Natural killer cell (primary cell): ENCODE measurements at regions not wholly inside any gene's neighbourhood (a gene's known extent, or its start where the extent isn't known, plus 50 kb on each side); places are given as distances from the start of the nearest gene placed in this dataset.

Experiments used
- ATAC-seq, 3 donors: fragments of 150-1000 bp in 2 of 3; fragments of 200-7000 bp in 1 of 3; cut with Tn5 transposase; 1 replicate in 1 of 3; 2 replicates in 2 of 3; pipeline ENCODE4 v1.10.0; 2021; ENCODE audit warnings: mild to moderate bottlenecking in 2 of 3, moderate library complexity in 2 of 3
- DNase-seq, 2 donors: peaks; one replicate each; pipeline versions ENCODE4 v3.0.0 to v3.0.0-alpha.2; 2013 to 2021; ENCODE audit warnings: mixed read lengths in 1 of 2
- H3K27ac ChIP-seq: one replicate; pipeline ENCODE4 v1.5.1; 2013; ENCODE audit warnings: mild to moderate bottlenecking, low read length
- H3K27me3 ChIP-seq: one replicate; pipeline ENCODE4 v1.6.1; 2013; ENCODE audit warnings: low read length; ENCODE audit not compliant: control insufficient read depth, insufficient read depth
- H3K36me3 ChIP-seq: one replicate; pipeline ENCODE4 v1.6.1; 2013; ENCODE audit warnings: low read length; ENCODE audit not compliant: control insufficient read depth, insufficient read depth
- H3K4me1 ChIP-seq: one replicate; pipeline ENCODE4 v1.6.1; 2013; ENCODE audit warnings: low read length; ENCODE audit not compliant: control insufficient read depth, insufficient read depth
- H3K4me3 ChIP-seq: one replicate; pipeline ENCODE4 v1.5.1; 2013; ENCODE audit warnings: low read length
- H3K9me3 ChIP-seq: one replicate; pipeline ENCODE4 v1.6.1; 2013; ENCODE audit warnings: low read length; ENCODE audit not compliant: control insufficient read depth, insufficient read depth
- H3K27ac Mint-ChIP-seq, 2 donors: one replicate each; pipeline ENCODE4 v1.8.0; 2022; ENCODE audit warnings: mild to moderate bottlenecking in 2 of 2, mixed read lengths in 2 of 2, moderate library complexity in 1 of 2
- H3K27me3 Mint-ChIP-seq, 2 donors: one replicate each; pipeline ENCODE4 v1.8.0; 2022; ENCODE audit warnings: low read depth in 2 of 2, mixed read lengths in 2 of 2
- H3K36me3 Mint-ChIP-seq: one replicate; pipeline ENCODE4 v1.8.0; 2022; ENCODE audit warnings: mixed read lengths
- H3K4me1 Mint-ChIP-seq, 2 donors: one replicate each; pipeline ENCODE4 v1.8.0; 2022; ENCODE audit warnings: mixed read lengths in 2 of 2
- H3K4me3 Mint-ChIP-seq: one replicate; pipeline ENCODE4 v1.8.0; 2022; ENCODE audit warnings: mild to moderate bottlenecking, moderate library complexity, mixed read lengths
- H3K9me3 Mint-ChIP-seq, 2 donors: one replicate each; pipeline ENCODE4 v1.8.0; 2022; ENCODE audit warnings: mixed read lengths in 2 of 2
- WGBS: methylation state at CpG from one replicate; pipeline ENCODE4 v1.1.7; 2013; ENCODE audit warnings: missing lambda C conversion rate; ENCODE audit not compliant: insufficient coverage; 5-methylcytosine and 5-hydroxymethylcytosine counted together
- intact Hi-C: fragments of 100-400 bp; cut with micrococcal nuclease; formaldehyde crosslinking; loops from one replicate; pipeline ENCODE4 v1.14.2; 2022
- TF ChIP-seq, protein P1 (sequence below): fragments of 200-600 bp; IDR thresholded peaks from one replicate; pipeline ENCODE4 v1.8.0; 2022; ENCODE audit warnings: antibody characterized with exemption

DNA sequence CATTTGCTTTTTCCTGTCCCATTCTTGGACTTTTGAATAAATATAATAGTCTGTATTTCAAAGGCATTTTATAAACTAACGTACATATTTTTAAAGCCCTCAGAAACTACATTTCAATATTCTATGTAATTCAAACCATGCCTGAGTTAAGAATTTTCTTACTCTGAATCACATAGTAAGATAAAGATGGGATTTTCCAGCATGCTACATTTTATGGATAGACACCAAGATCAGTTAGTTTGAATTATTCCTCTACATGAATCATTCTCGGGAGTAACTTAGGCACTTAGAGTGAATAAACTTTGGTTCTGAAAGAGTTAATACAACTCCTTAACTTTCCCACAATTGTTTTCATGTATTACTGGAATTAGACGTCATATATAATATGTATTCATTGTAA is 713.3 kb upstream of the CBLB start:
- Mint-ChIP-seq H3K4me1 (no peaks in the 10 kb centered on the region), H3K4me3 (no peak overlapping the region), H3K9me3 (no peaks in the 10 kb centered on the region), H3K27me3 (peaks cover 3 to 7% of the 10 kb centered on the region in 2 donors), H3K36me3 (no peaks in the 10 kb centered on the region), H3K27ac (no peak overlapping the region)
- no peak for DNase-seq
- no peak overlapping the region for H3K27ac ChIP-seq
- H3K9me3 ChIP-seq: no peaks in the 10 kb centered on the region
- TF ChIP-seq, protein P1, sequence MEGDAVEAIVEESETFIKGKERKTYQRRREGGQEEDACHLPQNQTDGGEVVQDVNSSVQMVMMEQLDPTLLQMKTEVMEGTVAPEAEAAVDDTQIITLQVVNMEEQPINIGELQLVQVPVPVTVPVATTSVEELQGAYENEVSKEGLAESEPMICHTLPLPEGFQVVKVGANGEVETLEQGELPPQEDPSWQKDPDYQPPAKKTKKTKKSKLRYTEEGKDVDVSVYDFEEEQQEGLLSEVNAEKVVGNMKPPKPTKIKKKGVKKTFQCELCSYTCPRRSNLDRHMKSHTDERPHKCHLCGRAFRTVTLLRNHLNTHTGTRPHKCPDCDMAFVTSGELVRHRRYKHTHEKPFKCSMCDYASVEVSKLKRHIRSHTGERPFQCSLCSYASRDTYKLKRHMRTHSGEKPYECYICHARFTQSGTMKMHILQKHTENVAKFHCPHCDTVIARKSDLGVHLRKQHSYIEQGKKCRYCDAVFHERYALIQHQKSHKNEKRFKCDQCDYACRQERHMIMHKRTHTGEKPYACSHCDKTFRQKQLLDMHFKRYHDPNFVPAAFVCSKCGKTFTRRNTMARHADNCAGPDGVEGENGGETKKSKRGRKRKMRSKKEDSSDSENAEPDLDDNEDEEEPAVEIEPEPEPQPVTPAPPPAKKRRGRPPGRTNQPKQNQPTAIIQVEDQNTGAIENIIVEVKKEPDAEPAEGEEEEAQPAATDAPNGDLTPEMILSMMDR: no peak
- no peaks in the 10 kb centered on the region for H3K36me3 ChIP-seq
- H3K4me1 ChIP-seq: no peaks in the 10 kb centered on the region
- ATAC-seq: no peak
- no CpG with 5 or more reads among the region's 3 CpGs for WGBS
- H3K27me3 ChIP-seq: no peaks in the 10 kb centered on the region
- intact Hi-C loops: no loop called here
- H3K4me3 ChIP-seq: no peak overlapping the region

DNA sequence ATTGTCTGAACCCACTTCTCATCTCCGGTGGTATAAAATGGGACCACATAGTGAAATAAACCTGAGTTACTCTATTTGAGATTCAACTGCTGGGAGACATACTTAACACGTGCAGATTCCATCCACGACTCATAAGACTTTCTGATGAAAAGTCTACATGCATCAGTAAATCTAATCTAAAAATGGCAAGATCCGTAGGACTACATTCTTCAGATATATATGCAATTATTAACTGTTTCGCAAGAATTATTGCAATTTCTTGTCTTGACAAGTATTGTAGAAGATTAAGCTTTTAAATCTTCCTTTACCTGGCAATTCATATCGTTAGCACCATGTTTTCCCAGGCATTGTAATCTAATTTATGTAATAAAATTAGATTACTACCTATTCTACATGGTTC is 718.7 kb upstream of the CBLB start:
- Histone ChIP-seq H3K36me3 (no peaks in the 10 kb centered on the region), H3K4me1 (no peaks in the 10 kb centered on the region), H3K27me3 (no peaks in the 10 kb centered on the region), H3K4me3 (no peak overlapping the region), H3K9me3 (no peaks in the 10 kb centered on the region), H3K27ac (no peak overlapping the region)
- DNase-seq (no peak), ATAC-seq (no peak)
- no peak overlapping the region for H3K4me3 Mint-ChIP-seq
- H3K4me1 Mint-ChIP-seq: no peaks in the 10 kb centered on the region
- WGBS: 91% methylated on average over 4 of the region's 6 CpGs
- no peak overlapping the region for H3K27ac Mint-ChIP-seq
- peaks cover 2 to 19% of the 10 kb centered on the region in 2 donors for H3K27me3 Mint-ChIP-seq
- intact Hi-C loops: no loop called here
- no peaks in the 10 kb centered on the region for H3K9me3 Mint-ChIP-seq
- H3K36me3 Mint-ChIP-seq: no peaks in the 10 kb centered on the region
- TF ChIP-seq, protein P1: no peak

DNA sequence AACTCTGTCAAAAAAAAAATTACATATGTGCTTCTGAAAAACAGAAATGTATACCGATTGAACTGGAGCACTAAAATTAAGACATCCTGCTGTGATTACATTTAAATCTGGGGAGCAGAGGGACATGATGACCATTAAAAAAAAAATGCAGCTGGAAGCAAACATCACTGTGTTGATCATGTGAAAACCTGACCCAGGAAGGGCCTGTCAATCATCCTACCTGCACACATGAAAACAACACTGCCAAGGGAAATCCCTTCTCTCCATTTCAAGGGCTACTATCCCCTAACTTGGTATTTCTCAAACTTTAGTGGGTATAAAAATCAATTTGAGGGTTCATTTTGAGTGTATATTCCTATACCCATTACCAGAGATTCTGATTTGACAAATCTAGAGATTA is 719.9 kb upstream of the CBLB start:
- TF ChIP-seq, protein P1: no peak
- 100% methylated on average over 1 of the region's 1 CpG for WGBS

DNA sequence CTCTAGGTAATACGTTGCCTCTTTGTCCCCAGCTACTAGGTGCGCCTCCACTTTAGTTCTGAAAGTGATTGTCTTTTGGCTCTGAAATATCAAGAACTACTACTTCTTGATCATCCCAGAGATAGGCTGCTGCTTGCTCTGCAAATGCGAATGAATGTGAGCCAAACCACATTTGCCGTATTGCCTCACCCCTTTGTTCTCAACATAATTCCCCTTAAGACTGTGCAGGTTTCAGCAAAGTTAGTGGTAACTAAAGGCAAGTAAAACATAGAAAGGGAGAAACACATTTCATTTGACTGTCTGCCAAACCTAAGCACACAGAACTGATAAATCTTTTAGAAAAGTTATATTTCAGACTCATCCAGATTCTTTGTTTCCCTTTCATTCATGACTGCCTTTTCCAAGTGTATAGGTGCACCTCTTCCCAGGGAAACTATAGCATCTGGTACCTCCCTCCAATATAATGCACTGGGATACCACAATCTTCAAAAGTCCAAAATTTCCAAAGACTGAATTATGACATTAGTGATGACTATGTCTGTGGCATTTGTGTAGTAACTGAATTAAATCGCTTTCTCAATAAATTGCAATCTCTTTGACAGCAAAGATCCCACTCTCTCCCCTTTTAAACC is 720.6 kb upstream of the CBLB start:
- no peak overlapping the region for H3K27ac ChIP-seq
- 88% methylated on average over 4 of the region's 5 CpGs for WGBS
- Mint-ChIP-seq H3K4me3 (no peak overlapping the region), H3K9me3 (no peaks in the 10 kb centered on the region), H3K36me3 (no peaks in the 10 kb centered on the region), H3K27ac (no peak overlapping the region), H3K4me1 (no peaks in the 10 kb centered on the region), H3K27me3 (peaks cover 2 to 12% of the 10 kb centered on the region in 2 donors)
- no peaks in the 10 kb centered on the region for H3K4me1 ChIP-seq
- no peaks in the 10 kb centered on the region for H3K27me3 ChIP-seq
- no peak overlapping the region for H3K4me3 ChIP-seq
- no peaks in the 10 kb centered on the region for H3K36me3 ChIP-seq
- ATAC-seq (no peak), DNase-seq (no peak)
- TF ChIP-seq, protein P1: no peak
- H3K9me3 ChIP-seq: no peaks in the 10 kb centered on the region
- intact Hi-C loops: no loop called here

More for the DNA sequence above, 719.9 kb upstream of the CBLB start:
- DNase-seq (no peak), ATAC-seq (no peak)
- Histone ChIP-seq H3K9me3 (no peaks in the 10 kb centered on the region), H3K4me1 (no peaks in the 10 kb centered on the region), H3K4me3 (no peak overlapping the region), H3K27me3 (no peaks in the 10 kb centered on the region), H3K36me3 (no peaks in the 10 kb centered on the region), H3K27ac (no peak overlapping the region)
- no peaks in the 10 kb centered on the region for H3K4me1 Mint-ChIP-seq
- intact Hi-C loops: no loop called here
- H3K36me3 Mint-ChIP-seq: no peaks in the 10 kb centered on the region
- H3K9me3 Mint-ChIP-seq: no peaks in the 10 kb centered on the region
- H3K27ac Mint-ChIP-seq: no peak overlapping the region
- no peak overlapping the region for H3K4me3 Mint-ChIP-seq
- H3K27me3 Mint-ChIP-seq: peaks cover 2 to 14% of the 10 kb centered on the region in 2 donors
